ENCODE measurements at regions not wholly inside any gene's neighbourhood (a gene's known extent, or its start where the extent isn't known, plus 50 kb on each side); places are given as distances from the start of the nearest gene placed in this dataset.

GRCh38 chr6:4192173-4192572 is 56.8 kb upstream of the ECI2 start:
- Histone ChIP-seq H3K9me3 (replicated peaks) (no peaks in the 10 kb centered on the region), H3K36me3 (no peaks in the 10 kb centered on the region), H3K4me1 (replicated peaks) (no peaks in the 10 kb centered on the region), H3K27me3 (replicated peaks) (no peaks in the 10 kb centered on the region), H3K4me3 (no peak overlapping the region), H3K27ac (no peak overlapping the region)
- DNase-seq (ENCODE audit: low read depth in 1 of 2, low spot score in 2 of 2): no peak

DNA sequence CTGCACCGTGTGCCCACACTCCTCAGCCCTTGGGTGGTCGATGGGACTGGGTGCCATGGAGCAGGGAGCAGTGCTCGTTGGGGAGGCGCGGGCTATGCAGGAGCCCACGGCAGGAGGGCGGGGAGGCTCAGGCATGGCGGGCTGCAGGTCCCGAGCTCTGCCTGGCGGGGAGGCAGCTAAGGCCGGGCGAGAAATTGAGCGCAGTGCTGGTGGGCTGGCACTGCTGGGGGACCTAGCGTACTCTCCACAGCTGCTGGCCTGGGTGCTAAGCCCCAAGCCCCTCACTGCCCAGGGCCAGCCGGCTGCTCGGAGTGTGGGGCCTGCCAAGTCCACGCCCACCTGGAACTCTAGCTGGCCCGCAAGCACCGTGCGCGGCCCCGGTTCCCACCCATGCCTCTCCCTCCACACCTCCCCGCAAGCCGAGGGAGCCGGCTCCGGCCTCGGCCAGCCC is 55.9 kb upstream of the ECI2 start:
- H3K27ac ChIP-seq: no peak overlapping the region
- H3K9me3 ChIP-seq (replicated peaks): no peaks in the 10 kb centered on the region
- no peaks in the 10 kb centered on the region for H3K27me3 ChIP-seq (replicated peaks)
- H3K4me3 ChIP-seq: no peak overlapping the region
- H3K36me3 ChIP-seq: no peaks in the 10 kb centered on the region
- DNase-seq (ENCODE audit: low read depth in 1 of 2, low spot score in 2 of 2): no peak
- no peaks in the 10 kb centered on the region for H3K4me1 ChIP-seq (replicated peaks)

GRCh38 chr6:4189249-4189648 is 53.9 kb upstream of the ECI2 start:
- H3K4me3 ChIP-seq: no peak overlapping the region
- no peak for DNase-seq (ENCODE audit: low read depth in 1 of 2, low spot score in 2 of 2)
- no peak overlapping the region for H3K27ac ChIP-seq
- H3K9me3 ChIP-seq (replicated peaks): no peaks in the 10 kb centered on the region
- H3K27me3 ChIP-seq (replicated peaks): no peaks in the 10 kb centered on the region; the same call in 1 of the 2 replicates
- no peaks in the 10 kb centered on the region for H3K36me3 ChIP-seq
- H3K4me1 ChIP-seq (replicated peaks): no peaks in the 10 kb centered on the region

GRCh38 chr6:4188801-4189200 is 53.4 kb upstream of the ECI2 start:
- H3K9me3 ChIP-seq (replicated peaks): no peaks in the 10 kb centered on the region
- no peak overlapping the region for H3K4me3 ChIP-seq
- H3K27me3 ChIP-seq (replicated peaks): no peaks in the 10 kb centered on the region; the same call in 1 of the 2 replicates

GRCh38 chr6:4187480-4187879 is 52.1 kb upstream of the ECI2 start:
- Histone ChIP-seq H3K36me3 (no peaks in the 10 kb centered on the region), H3K4me1 (replicated peaks) (no peaks in the 10 kb centered on the region), H3K27ac (no peak overlapping the region), H3K27me3 (replicated peaks) (no peaks in the 10 kb centered on the region; the same call in 1 of the 2 replicates), H3K4me3 (no peak overlapping the region), H3K9me3 (replicated peaks) (no peaks in the 10 kb centered on the region)
- no peak for DNase-seq (ENCODE audit: low read depth in 1 of 2, low spot score in 2 of 2)

More at GRCh38 chr6:4188801-4189200, 53.4 kb upstream of the ECI2 start:
- no peaks in the 10 kb centered on the region for H3K4me1 ChIP-seq (replicated peaks)
- DNase-seq (ENCODE audit: low read depth in 1 of 2, low spot score in 2 of 2): no peak
- H3K36me3 ChIP-seq: no peaks in the 10 kb centered on the region
- H3K27ac ChIP-seq: no peak overlapping the region

- no peaks in the 10 kb centered on the region for H3K36me3 ChIP-seq
- no peaks in the 10 kb centered on the region for H3K4me1 ChIP-seq (replicated peaks)
- H3K4me3 ChIP-seq: no peak overlapping the region
- H3K27me3 ChIP-seq (replicated peaks): no peaks in the 10 kb centered on the region; the same call in 1 of the 2 replicates
- H3K27ac ChIP-seq: no peak overlapping the region
- no peak for DNase-seq (ENCODE audit: low read depth in 1 of 2, low spot score in 2 of 2)
- no peaks in the 10 kb centered on the region for H3K9me3 ChIP-seq (replicated peaks)
Measured at GRCh38 chr6:4186385-4186784, 51.0 kb upstream of the ECI2 start.

- Histone ChIP-seq H3K36me3 (no peaks in the 10 kb centered on the region), H3K27me3 (replicated peaks) (no peaks in the 10 kb centered on the region; the same call in 1 of the 2 replicates), H3K4me1 (replicated peaks) (no peaks in the 10 kb centered on the region), H3K27ac (no peak overlapping the region), H3K9me3 (replicated peaks) (no peaks in the 10 kb centered on the region), H3K4me3 (no peak overlapping the region)
- DNase-seq (ENCODE audit: low read depth in 1 of 2, low spot score in 2 of 2): no peak
Measured at GRCh38 chr6:4185846-4186245, 50.5 kb upstream of the ECI2 start.

DNA sequence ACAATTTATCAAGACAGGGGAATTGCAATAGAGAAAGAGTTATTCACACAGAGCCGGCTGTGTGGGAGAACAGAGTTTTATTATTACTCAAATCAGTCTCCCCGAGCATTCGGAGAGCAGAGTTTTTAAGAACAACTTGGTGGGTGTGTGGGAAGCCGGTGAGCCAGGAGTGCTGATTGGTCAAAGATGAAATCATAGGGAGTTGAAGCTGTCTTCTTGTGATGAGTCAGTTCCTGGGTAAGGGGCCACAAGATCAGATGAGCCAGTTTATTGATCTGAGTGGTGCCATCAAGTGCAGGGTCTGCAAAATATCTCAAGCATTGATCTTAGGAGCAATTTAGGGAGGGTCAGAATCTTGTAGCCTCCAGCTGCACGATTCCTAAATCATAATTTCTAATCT is 50.0 kb upstream of the ECI2 start:
- H3K27me3 ChIP-seq (replicated peaks): no peaks in the 10 kb centered on the region; the same call in 1 of the 2 replicates
- H3K9me3 ChIP-seq (replicated peaks): no peaks in the 10 kb centered on the region
- H3K36me3 ChIP-seq: no peaks in the 10 kb centered on the region
- no peak overlapping the region for H3K27ac ChIP-seq
- H3K4me3 ChIP-seq: no peak overlapping the region
- no peaks in the 10 kb centered on the region for H3K4me1 ChIP-seq (replicated peaks)
- DNase-seq (ENCODE audit: low read depth in 1 of 2, low spot score in 2 of 2): no peak

Data from SJSA1 (cell line).